Activated naive CD4-positive, alpha-beta T cell treated with anti-CD3 and anti-CD28 coated beads, Interleukin-2, amount 50 U/mL, for 72 hours (primary cell): ENCODE measurements at regions not wholly inside any gene's neighbourhood (a gene's known extent, or its start where the extent isn't known, plus 50 kb on each side); places are given as distances from the start of the nearest gene placed in this dataset.
A peak's percentile ranks its signal among the peaks of the same experiment; 100 is the strongest.
"Not testable (repeated sequence)": the region's sequence is repeated elsewhere in the genome, so short reads cannot be mapped to it uniquely, and the experiment has no call there.

Source experiments
- ATAC-seq, 2 donors: fragments of 150-1000 bp; cut with Tn5 transposase; 2 replicates each; pipeline ENCODE4 v1.10.0; 2021; ENCODE audit warnings: mild to moderate bottlenecking in 2 of 2, moderate library complexity in 2 of 2
- DNase-seq, 2 donors: peaks; one replicate each; pipeline ENCODE4 v3.0.0; 2021 to 2022; ENCODE audit warnings: low spot score in 2 of 2
- H3K27ac Mint-ChIP-seq, 2 donors: one replicate each; pipeline ENCODE4 v1.8.0; 2022; ENCODE audit warnings: mild to moderate bottlenecking in 2 of 2, mixed read lengths in 2 of 2
- H3K36me3 Mint-ChIP-seq, 2 donors: one replicate each; pipeline ENCODE4 v1.8.0; 2022; ENCODE audit warnings: mixed read lengths in 2 of 2
- H3K9me3 Mint-ChIP-seq, 2 donors: one replicate each; pipeline ENCODE4 v1.8.0; 2022; ENCODE audit warnings: mixed read lengths in 2 of 2

GRCh38 chr1:87432685-87433084 is 104.0 kb downstream of the LMO4 start:
- Mint-ChIP-seq H3K27ac (no peak overlapping the region), H3K9me3 (no peaks in the 10 kb centered on the region), H3K36me3 (no peaks in the 10 kb centered on the region)
- DNase-seq (no peak), ATAC-seq (no peak)

DNA sequence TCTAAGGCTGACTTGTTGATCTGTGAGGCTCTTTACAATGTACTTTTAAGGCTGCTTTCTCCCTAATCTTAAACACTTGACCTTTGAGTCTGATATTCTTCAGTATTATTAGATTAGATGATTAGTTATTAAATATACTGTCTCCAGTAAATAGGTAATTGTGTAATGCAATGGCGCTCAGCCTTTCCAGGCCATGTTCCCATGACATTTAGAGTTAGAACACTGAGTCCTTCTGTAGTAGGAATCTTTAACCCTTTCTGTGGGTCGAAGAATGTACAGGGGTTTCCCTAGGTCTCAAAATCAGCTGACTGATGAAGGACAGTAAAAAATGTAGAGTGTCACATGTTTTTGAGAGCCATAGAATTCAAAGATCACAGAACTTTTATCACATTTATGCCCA is 104.4 kb downstream of the LMO4 start:
- not testable (repeated sequence) for H3K36me3 Mint-ChIP-seq, DNase-seq, H3K27ac Mint-ChIP-seq, ATAC-seq, H3K9me3 Mint-ChIP-seq

DNA sequence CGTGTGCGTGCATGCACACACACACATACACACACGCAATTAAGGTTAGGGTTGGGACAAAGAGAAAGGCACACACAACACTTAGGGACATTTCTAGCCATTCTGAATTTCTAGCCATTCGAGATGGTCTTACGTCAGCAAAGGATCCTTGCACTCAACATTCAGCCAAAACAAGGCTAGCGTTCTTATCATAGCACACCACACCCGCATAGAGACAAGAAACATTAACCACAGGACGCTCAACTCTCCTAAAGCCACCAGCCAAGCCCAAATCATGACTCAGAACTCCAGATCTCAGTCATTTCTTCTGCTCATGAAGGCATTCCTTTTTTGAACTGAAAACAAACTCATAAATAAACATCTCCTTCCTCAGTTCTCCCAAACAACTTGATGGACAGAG is 106.8 kb downstream of the LMO4 start:
- ATAC-seq = peak in 1 of 2 donors; percentile 61

GRCh38 chr1:87436115-87436514 is 107.4 kb downstream of the LMO4 start:
- H3K9me3 Mint-ChIP-seq, H3K27ac Mint-ChIP-seq, ATAC-seq, DNase-seq, H3K36me3 Mint-ChIP-seq: not testable (repeated sequence)

More for the DNA sequence above, 106.8 kb downstream of the LMO4 start:
- Mint-ChIP-seq H3K36me3 (no peaks in the 10 kb centered on the region), H3K9me3 (no peaks in the 10 kb centered on the region), H3K27ac (no peak overlapping the region)
- no peak for DNase-seq

DNA sequence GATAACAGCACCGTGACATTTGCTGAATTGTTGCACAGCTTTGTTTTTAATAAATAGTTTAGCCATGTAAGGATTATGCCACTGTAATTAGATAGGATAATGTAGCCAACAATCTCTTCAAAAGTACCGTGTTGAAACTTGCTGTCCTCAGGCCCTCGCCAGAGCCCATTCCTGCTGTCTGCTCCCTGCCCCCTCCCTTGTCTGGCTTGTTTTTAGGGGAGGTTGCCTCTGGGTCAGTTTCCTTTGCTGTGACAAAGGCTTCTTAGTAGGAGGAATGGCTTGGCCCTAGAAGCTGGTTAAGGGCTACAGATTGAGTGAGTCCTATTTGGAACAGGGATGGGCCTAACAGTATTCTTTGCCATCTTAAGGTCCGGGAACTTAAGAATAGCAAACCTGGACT is 107.9 kb downstream of the LMO4 start:
- ATAC-seq (no peak), DNase-seq (no peak)
- no peaks in the 10 kb centered on the region for H3K36me3 Mint-ChIP-seq

GRCh38 chr1:87437663-87438295 is 109.1 kb downstream of the LMO4 start:
- DNase-seq (no peak), ATAC-seq (no peak)
- no peak overlapping the region for H3K27ac Mint-ChIP-seq
- H3K36me3 Mint-ChIP-seq = no peaks in the 10 kb centered on the region
- no peaks in the 10 kb centered on the region for H3K9me3 Mint-ChIP-seq

More for the DNA sequence above, 107.9 kb downstream of the LMO4 start:
- Mint-ChIP-seq H3K9me3 (no peaks in the 10 kb centered on the region), H3K27ac (no peak overlapping the region)

DNA sequence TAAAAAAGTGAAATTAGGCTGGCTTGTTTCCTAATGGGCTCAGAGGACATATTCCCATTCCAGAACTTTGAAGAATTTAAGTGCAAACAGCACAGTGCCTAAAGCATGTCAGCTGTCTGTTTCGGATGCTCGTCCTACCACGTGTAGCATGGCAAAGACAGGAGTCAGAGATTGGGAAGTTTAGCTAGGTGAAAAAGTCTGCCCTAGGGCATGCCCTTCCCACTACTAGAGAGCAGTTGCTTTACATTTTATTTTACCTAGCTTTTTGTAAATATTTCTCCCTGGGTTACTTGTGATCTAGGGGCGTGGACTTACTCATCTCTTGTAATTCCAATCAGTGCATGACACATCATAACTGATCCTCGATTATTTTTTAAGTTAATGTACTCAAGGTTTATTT is 111.1 kb downstream of the LMO4 start:
- ATAC-seq (no peak), DNase-seq (no peak)
- peaks cover 6 to 7% of the 10 kb centered on the region in 2 donors for H3K36me3 Mint-ChIP-seq
- H3K27ac Mint-ChIP-seq = no peak overlapping the region
- H3K9me3 Mint-ChIP-seq = peaks cover 9 to 13% of the 10 kb centered on the region in 2 donors

DNA sequence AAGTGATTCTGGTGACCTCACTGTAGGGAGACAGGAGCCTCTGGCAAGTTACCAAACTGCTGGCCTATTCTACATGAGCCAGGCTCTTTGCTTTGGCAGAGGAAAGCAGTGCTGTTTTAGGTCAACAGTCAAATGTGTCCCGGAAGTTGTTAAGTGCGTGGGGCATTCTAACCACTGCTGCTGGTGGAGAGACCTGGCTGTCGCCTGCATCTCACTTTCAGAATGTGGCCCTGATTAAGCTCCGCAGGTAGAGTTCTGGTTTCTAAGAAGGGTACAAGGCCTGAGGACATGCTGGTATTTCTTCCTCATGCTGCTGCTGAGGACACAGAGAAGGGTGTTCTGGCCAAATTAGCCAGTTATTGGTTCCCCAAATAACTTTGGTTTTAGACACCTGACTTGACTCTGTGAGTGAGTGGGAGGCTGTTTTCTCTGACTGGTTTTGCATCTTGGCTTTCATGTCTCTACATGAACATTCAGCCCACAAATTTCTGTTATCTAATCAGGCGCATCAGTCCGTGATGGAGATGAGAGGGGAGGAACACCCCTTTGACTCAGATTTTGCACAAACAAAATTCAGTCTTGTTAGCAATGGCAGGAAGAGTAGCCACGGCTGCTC is 120.8 kb downstream of the LMO4 start:
- Mint-ChIP-seq H3K36me3 (no peaks in the 10 kb centered on the region), H3K9me3 (peaks cover 6 to 8% of the 10 kb centered on the region in 2 donors), H3K27ac (no peak overlapping the region)
- ATAC-seq = peak; percentile 39 to 61
- no peak for DNase-seq

DNA sequence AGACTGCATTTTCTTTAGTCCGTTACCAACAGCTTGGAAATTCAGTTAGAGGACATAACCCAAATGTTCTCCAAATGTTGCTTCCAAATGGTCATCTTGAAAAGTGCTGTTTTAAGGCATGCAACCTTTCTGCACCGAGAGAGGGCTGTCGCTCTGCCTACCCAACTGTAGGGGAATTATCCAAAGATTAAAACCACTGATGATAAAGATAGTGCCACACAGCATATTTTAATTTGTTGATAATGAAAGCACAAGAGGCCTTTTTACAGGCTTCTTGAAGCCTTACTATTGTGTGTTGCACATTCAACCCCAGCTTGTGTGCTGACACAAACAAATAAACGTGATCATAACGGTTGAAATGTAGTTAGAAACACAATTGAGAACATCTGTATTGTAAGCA is 121.5 kb downstream of the LMO4 start:
- Mint-ChIP-seq H3K9me3 (peaks cover 2 to 4% of the 10 kb centered on the region in 2 donors), H3K36me3 (no peaks in the 10 kb centered on the region), H3K27ac (no peak overlapping the region)
- ATAC-seq (no peak), DNase-seq (no peak)

- ATAC-seq (no peak), DNase-seq (peak in 1 of 2 donors; percentile 4)
Measured at GRCh38 chr1:87450615-87451209, 122.0 kb downstream of the LMO4 start.

DNA sequence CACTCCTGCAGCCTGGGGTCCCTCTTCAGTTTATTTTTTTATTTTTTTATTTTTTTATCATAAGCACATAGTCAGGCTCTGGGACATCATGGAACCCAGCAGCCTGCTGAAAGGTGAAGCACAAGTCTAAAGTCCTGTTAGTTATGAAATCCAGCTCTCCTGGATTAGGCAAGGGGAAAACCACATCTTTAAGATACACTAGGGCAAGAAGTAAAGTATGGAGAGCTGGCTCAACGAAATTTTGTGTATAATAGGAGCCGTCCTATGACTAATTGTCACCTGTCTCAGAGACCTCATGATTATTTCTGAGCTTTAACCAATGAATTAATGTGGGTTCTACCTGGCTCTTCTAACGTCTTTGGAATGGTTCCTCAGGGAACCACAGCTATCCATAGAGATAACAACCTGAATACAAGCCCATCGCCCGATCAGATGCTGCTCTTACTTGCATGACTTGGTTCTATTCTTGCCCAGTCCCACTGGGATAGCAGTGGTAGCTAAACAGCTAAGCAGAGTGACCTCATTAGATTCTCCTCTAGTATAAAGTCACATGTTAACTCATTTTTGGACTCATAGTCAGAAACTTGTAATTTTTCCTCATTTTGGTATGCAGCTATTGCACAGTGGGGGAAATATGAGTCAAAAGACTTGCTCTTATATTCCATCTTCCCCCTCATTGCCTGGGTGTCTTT is 122.7 kb downstream of the LMO4 start:
- H3K27ac Mint-ChIP-seq = no peak overlapping the region
- ATAC-seq (no peak), DNase-seq (no peak)
- no peaks in the 10 kb centered on the region for H3K9me3 Mint-ChIP-seq
- no peaks in the 10 kb centered on the region for H3K36me3 Mint-ChIP-seq

More at GRCh38 chr1:87450615-87451209, 122.0 kb downstream of the LMO4 start:
- H3K36me3 Mint-ChIP-seq = no peaks in the 10 kb centered on the region
- no peaks in the 10 kb centered on the region for H3K9me3 Mint-ChIP-seq
- H3K27ac Mint-ChIP-seq = no peak overlapping the region

GRCh38 chr1:87452648-87453047 is 124.0 kb downstream of the LMO4 start:
- Mint-ChIP-seq H3K9me3 (no peaks in the 10 kb centered on the region), H3K27ac (no peak overlapping the region), H3K36me3 (no peaks in the 10 kb centered on the region)
- DNase-seq = no peak
- ATAC-seq = no peak

GRCh38 chr1:87457408-87457807 is 128.7 kb downstream of the LMO4 start:
- ATAC-seq (no peak), DNase-seq (no peak)
- peaks cover 4 to 7% of the 10 kb centered on the region in 2 donors for H3K9me3 Mint-ChIP-seq
- H3K36me3 Mint-ChIP-seq = no peaks in the 10 kb centered on the region
- H3K27ac Mint-ChIP-seq = no peak overlapping the region

DNA sequence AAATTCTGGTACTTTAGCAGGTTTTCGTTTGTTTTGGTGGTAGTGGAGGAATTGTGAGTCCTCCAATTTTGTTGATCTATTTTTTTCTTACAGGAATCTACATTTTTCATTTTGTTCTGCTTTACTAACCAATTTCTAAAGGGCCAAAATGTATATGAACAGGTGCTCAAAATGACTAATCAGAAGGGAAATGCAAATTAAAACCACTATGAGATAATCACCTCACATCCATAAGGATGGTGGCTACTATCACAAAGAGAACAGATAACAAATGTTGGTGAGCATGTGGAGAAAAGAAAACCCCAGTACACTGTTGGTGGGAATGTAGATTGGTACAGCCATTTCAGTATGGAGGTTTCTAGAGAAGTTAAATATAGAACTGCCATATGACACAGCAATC is 134.2 kb downstream of the LMO4 start:
- Mint-ChIP-seq H3K27ac (no peak overlapping the region), H3K36me3 (no peaks in the 10 kb centered on the region), H3K9me3 (peaks cover 4 to 7% of the 10 kb centered on the region in 2 donors)
- ATAC-seq (no peak), DNase-seq (no peak)

GRCh38 chr1:87464022-87464490 is 135.4 kb downstream of the LMO4 start:
- Mint-ChIP-seq H3K36me3 (no peaks in the 10 kb centered on the region), H3K27ac (no peak overlapping the region), H3K9me3 (peaks cover 0 to 7% of the 10 kb centered on the region in 2 donors)
- ATAC-seq = no peak
- no peak for DNase-seq

- no peak overlapping the region for H3K27ac Mint-ChIP-seq
- no peaks in the 10 kb centered on the region for H3K9me3 Mint-ChIP-seq
- ATAC-seq = no peak
- DNase-seq = no peak
- no peaks in the 10 kb centered on the region for H3K36me3 Mint-ChIP-seq
Measured at GRCh38 chr1:87466621-87467020, 137.9 kb downstream of the LMO4 start.

DNA sequence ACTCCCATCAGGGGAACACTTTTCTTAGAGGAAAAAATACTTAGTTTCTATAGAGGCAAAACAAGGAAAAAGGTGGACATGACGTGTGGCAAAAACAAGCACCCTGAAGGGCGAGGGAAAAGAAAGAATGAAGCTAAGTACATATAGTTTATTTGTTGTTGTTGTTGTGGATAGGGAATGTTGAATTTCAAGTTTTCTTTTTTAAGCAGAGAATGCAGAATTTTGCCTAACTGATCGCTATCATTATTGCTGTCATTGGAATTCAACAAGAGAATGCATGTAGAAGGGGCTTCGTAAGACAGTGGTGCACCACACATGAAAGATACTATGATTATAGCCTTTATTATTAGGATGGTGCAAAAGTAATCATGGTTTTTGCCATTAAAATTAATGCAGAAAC is 144.0 kb downstream of the LMO4 start:
- no peaks in the 10 kb centered on the region for H3K9me3 Mint-ChIP-seq
- no peak for ATAC-seq
- DNase-seq = no peak

More for the DNA sequence above, 144.0 kb downstream of the LMO4 start:
- Mint-ChIP-seq H3K27ac (no peak overlapping the region), H3K36me3 (no peaks in the 10 kb centered on the region)
